ENCODE measurements at regions not wholly inside any gene's neighbourhood (a gene's known extent, or its start where the extent isn't known, plus 50 kb on each side); places are given as distances from the start of the nearest gene placed in this dataset.

DNA sequence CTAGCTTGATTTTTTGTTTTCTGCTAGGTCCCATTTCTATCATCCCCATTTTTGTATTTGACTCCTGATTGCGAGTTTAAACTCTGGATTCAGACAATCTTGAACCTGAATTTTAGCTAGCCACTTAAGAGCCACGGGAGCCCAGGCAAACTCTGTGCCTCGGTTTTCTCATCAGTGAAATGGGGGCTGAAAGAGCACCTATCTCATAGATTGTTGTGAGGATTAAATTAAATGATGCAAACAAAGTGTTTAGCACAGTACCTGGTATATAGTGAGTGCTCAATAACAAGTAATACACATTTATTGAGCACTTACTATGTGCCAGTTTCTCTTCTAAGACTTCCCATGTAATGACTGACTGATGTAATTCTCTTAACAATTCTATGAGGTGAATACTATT is 158.1 kb upstream of the POU3F1 start:
- H3K4me3 ChIP-seq, result no peak overlapping the region
- H3K4me1 ChIP-seq (ENCODE audit: low read depth), result no peaks in the 10 kb centered on the region
- H3K9me3 ChIP-seq, result no peaks in the 10 kb centered on the region
- TF ChIP-seq, protein P1, sequence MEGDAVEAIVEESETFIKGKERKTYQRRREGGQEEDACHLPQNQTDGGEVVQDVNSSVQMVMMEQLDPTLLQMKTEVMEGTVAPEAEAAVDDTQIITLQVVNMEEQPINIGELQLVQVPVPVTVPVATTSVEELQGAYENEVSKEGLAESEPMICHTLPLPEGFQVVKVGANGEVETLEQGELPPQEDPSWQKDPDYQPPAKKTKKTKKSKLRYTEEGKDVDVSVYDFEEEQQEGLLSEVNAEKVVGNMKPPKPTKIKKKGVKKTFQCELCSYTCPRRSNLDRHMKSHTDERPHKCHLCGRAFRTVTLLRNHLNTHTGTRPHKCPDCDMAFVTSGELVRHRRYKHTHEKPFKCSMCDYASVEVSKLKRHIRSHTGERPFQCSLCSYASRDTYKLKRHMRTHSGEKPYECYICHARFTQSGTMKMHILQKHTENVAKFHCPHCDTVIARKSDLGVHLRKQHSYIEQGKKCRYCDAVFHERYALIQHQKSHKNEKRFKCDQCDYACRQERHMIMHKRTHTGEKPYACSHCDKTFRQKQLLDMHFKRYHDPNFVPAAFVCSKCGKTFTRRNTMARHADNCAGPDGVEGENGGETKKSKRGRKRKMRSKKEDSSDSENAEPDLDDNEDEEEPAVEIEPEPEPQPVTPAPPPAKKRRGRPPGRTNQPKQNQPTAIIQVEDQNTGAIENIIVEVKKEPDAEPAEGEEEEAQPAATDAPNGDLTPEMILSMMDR (IDR thresholded peaks at IDR 0.05), result no peak
- no peak for DNase-seq
- intact Hi-C loops (cut with DNase I, micrococcal nuclease), result no loop called here
- no peaks in the 10 kb centered on the region for H3K36me3 ChIP-seq (ENCODE audit: low read depth)
- ATAC-seq, result no peak

DNA sequence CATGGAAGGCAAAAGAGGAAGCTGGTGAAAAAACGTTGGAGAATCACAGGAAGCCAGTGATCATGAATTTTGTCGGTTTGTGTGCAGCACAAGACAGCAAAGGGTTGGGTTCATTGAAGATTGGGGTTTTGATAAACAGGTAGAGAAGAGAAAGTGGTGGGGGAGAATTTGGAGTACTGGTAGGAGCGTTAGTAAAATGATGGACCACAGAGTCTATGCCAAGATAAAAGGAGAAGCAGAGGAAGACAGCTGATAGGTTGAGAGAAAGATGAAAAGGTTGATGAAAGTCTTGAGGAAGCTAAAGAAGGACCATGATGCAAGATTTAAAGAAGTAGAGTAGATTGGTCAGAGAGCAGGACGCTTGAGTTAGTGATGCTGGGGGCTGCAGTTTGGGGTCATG is 156.8 kb upstream of the POU3F1 start:
- no peak for DNase-seq
- Histone ChIP-seq H3K4me1 (ENCODE audit: low read depth) (no peaks in the 10 kb centered on the region), H3K36me3 (ENCODE audit: low read depth) (no peaks in the 10 kb centered on the region), H3K4me3 (no peak overlapping the region), H3K9me3 (no peaks in the 10 kb centered on the region)
- TF ChIP-seq, protein P1 (IDR thresholded peaks at IDR 0.05), result no peak
- no peak for ATAC-seq
- intact Hi-C loops (cut with DNase I, micrococcal nuclease), result no loop called here

DNA sequence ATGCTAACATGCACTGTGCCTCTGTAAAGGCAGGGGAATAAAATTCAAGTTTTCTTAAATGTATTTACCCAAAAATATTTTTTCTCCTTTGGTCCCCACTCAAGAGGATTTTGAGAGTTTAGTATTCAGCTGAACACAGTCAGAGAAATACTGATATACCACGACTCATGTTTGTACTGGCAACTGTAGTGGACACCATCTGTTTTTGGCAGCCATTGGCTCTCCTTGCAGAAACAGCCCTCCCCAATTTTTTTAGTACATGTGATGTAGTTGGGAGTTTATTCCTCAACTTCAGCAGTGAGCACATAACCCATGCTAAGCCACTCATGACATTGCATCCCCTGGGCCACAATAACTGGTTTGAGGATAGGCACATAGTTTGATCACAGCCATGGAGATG is 154.8 kb upstream of the POU3F1 start:
- H3K9me3 ChIP-seq, result no peaks in the 10 kb centered on the region
- H3K4me1 ChIP-seq (ENCODE audit: low read depth), result no peaks in the 10 kb centered on the region
- intact Hi-C loops (cut with DNase I, micrococcal nuclease), result no loop called here
- TF ChIP-seq, protein P1 (IDR thresholded peaks at IDR 0.05), result no peak
- no peaks in the 10 kb centered on the region for H3K36me3 ChIP-seq (ENCODE audit: low read depth)
- ATAC-seq (no peak), DNase-seq (no peak)
- H3K4me3 ChIP-seq, result no peak overlapping the region

DNA sequence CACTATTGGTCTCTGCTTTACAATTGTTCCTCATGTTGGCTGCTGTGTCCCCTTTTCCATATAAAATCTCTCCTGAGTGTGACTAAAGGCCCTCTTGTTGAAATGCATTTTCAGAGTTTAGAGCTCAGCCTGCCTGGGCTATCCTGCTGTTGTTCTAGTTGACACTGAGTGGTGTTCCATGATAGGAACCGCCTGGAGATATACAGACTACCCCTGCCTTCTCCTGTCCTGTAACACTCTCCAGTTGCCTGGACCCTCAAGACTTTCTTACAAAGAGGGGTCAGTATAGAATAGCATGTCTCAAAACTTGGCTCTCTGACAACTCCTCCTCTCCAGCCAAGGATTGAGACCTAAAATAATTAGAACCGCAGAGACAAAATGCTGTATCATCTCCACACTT is 152.0 kb upstream of the POU3F1 start:
- intact Hi-C loops (cut with DNase I, micrococcal nuclease), result no loop called here
- Histone ChIP-seq H3K9me3 (no peaks in the 10 kb centered on the region), H3K4me1 (ENCODE audit: low read depth) (no peaks in the 10 kb centered on the region), H3K36me3 (ENCODE audit: low read depth) (no peaks in the 10 kb centered on the region), H3K4me3 (no peak overlapping the region)
- TF ChIP-seq, protein P1 (IDR thresholded peaks at IDR 0.05), result no peak
- DNase-seq (no peak), ATAC-seq (no peak)

DNA sequence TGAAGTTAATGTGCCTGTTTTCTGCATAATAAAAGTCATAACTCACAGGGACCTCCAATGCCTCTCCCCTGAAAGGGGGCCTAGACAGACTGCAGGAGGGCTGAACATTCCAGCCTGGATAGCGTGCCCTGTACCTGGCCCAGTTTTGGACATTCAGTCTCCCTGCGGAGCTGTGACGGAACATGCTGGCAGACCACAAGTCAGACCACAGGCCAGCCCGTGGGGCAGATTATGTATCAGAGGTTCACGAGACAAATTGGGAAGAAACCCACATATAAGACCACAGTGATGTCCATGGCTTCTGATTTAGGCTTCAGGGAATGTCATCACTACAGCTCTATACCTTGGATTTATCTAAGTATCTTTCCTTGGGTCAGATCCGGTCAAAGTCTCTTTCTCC is 151.5 kb upstream of the POU3F1 start:
- intact Hi-C loops (cut with DNase I, micrococcal nuclease), result no loop called here
- Histone ChIP-seq H3K9me3 (no peaks in the 10 kb centered on the region), H3K36me3 (ENCODE audit: low read depth) (no peaks in the 10 kb centered on the region)

More for the DNA sequence above, 151.5 kb upstream of the POU3F1 start:
- no peak overlapping the region for H3K4me3 ChIP-seq
- no peak for DNase-seq
- H3K4me1 ChIP-seq (ENCODE audit: low read depth), result no peaks in the 10 kb centered on the region
- ATAC-seq, result no peak
- TF ChIP-seq, protein P1 (IDR thresholded peaks at IDR 0.05), result no peak

Data from mucosa of descending colon (tissue), 3 donors.